IMR-90 (cell line): ENCODE measurements at regions not wholly inside any gene's neighbourhood (a gene's known extent, or its start where the extent isn't known, plus 50 kb on each side); places are given as distances from the start of the nearest gene placed in this dataset.

Source experiments
- ATAC-seq: fragments of 200-7000 bp; cut with Tn5 transposase; 2 replicates; pipeline ENCODE4 v1.9.1; 2020; ENCODE audit warnings: low read depth, mild to moderate bottlenecking, moderate library complexity
- BruUV-seq: library from RNA; stranded (reverse); fragments of 400-500 nt; replicated peaks from 2 replicates; lab custom pipeline; 2021; lab: Mats Ljungman, UMichigan
- CTCF ChIA-PET: fragments of 300-600 bp; formaldehyde crosslinking; extraction: SDS; loops from one replicate; lab custom pipeline; 2021; ENCODE audit warnings: antibody characterized with exemption; lab: Yijun Ruan, JAX
- POLR2A ChIA-PET: fragments of 300-600 bp; sonication (Branson Sonifier 250); formaldehyde crosslinking; loops from one replicate; lab custom pipeline; 2022; ENCODE audit warnings: antibody characterized with exemption; ENCODE audit not compliant: unreplicated experiment; lab: Charles Lee
- DNase-seq: peaks from one replicate; pipeline ENCODE4 v3.0.0; 2013
- H2AFZ ChIP-seq: replicated peaks from 2 replicates; pipeline ENCODE3; 2013; ENCODE audit warnings: low read length, mild to moderate bottlenecking; ENCODE audit not compliant: poor library complexity
- H2AK5ac ChIP-seq: 2 replicates; pipeline ENCODE4 v1.6.1; 2013; ENCODE audit warnings: low read depth, low read length, inconsistent platforms
- H2AK9ac ChIP-seq: replicated peaks from 2 replicates; pipeline ENCODE3; 2013; ENCODE audit warnings: mild to moderate bottlenecking, low read depth, low read length, moderate library complexity; ENCODE audit not compliant: poor library complexity
- H2BK120ac ChIP-seq: 2 replicates; pipeline ENCODE4 v1.6.1; 2013; ENCODE audit warnings: low read depth, low read length, inconsistent platforms
- H2BK15ac ChIP-seq: 3 replicates; pipeline ENCODE4 v1.6.1; 2013; ENCODE audit warnings: low read depth, low read length, inconsistent platforms
- H2BK20ac ChIP-seq: 2 replicates; pipeline ENCODE4 v1.6.1; 2013; ENCODE audit warnings: low read depth, mild to moderate bottlenecking, inconsistent platforms, low read length, moderate library complexity
- H2BK5ac ChIP-seq: 2 replicates; pipeline ENCODE4 v1.6.1; 2013; ENCODE audit warnings: mild to moderate bottlenecking, low read depth, low read length, inconsistent platforms; ENCODE audit not compliant: poor library complexity, severe bottlenecking
- H3K14ac ChIP-seq: replicated peaks from 2 replicates; pipeline ENCODE4 v1.6.1; 2013; ENCODE audit warnings: low read depth, low read length, inconsistent platforms
- H3K18ac ChIP-seq: 2 replicates; pipeline ENCODE4 v1.6.1; 2013; ENCODE audit warnings: low read depth, low read length, control low read depth
- H3K23ac ChIP-seq: 2 replicates; pipeline ENCODE4 v1.6.1; 2013; ENCODE audit warnings: low read depth, low read length, inconsistent platforms
- H3K27ac ChIP-seq: 2 replicates; pipeline ENCODE4 v1.5.1; 2013; ENCODE audit warnings: mild to moderate bottlenecking, control low read depth, low read length; ENCODE audit not compliant: insufficient read depth
- H3K27me3 ChIP-seq: 2 replicates; pipeline ENCODE4 v1.6.1; 2013; ENCODE audit warnings: low read length; ENCODE audit not compliant: control insufficient read depth, insufficient read depth
- H3K36me3 ChIP-seq: 2 replicates; pipeline ENCODE4 v1.6.1; 2013; ENCODE audit warnings: low read length, mixed read lengths; ENCODE audit not compliant: control insufficient read depth, insufficient read depth
- H3K4ac ChIP-seq: 2 replicates; pipeline ENCODE4 v1.6.1; 2013; ENCODE audit warnings: low read depth, low read length, inconsistent platforms
- H3K4me1 ChIP-seq: 2 replicates; pipeline ENCODE4 v1.6.1; 2013; ENCODE audit warnings: low read length, mixed read lengths; ENCODE audit not compliant: control insufficient read depth, insufficient read depth
- H3K4me2 ChIP-seq: 2 replicates; pipeline ENCODE4 v1.6.1; 2013; ENCODE audit warnings: low read depth, mild to moderate bottlenecking, control low read depth, low read length, moderate library complexity
- H3K4me3 ChIP-seq: 2 replicates; pipeline ENCODE4 v1.5.1; 2013; ENCODE audit warnings: low read depth, mild to moderate bottlenecking, control low read depth, low read length, moderate library complexity; ENCODE audit not compliant: insufficient read depth
- H3K56ac ChIP-seq: 2 replicates; pipeline ENCODE4 v1.6.1; 2013; ENCODE audit warnings: low read length, inconsistent platforms; ENCODE audit not compliant: insufficient read depth; ENCODE audit errors: extremely low read depth
- H3K79me1 ChIP-seq, 2 experiments: 2 replicates each; pipeline ENCODE4 v1.6.1; 2013; ENCODE audit warnings: low read length in 2 of 2, inconsistent platforms in 1 of 2, low read depth in 1 of 2
- H3K9ac ChIP-seq: 2 replicates; pipeline ENCODE4 v1.6.1; 2013; ENCODE audit warnings: low read depth, low read length, control low read depth
- H3K9me1 ChIP-seq: 2 replicates; pipeline ENCODE4 v1.6.1; 2013; ENCODE audit warnings: low read length, inconsistent platforms; ENCODE audit not compliant: insufficient read depth
- H3K9me3 ChIP-seq: 2 replicates; pipeline ENCODE4 v1.6.1; 2013; ENCODE audit warnings: low read length; ENCODE audit not compliant: control insufficient read depth, insufficient read depth
- H4K20me1 ChIP-seq: 2 replicates; pipeline ENCODE4 v1.6.1; 2013; ENCODE audit warnings: low read length, inconsistent platforms; ENCODE audit not compliant: insufficient read depth
- H4K5ac ChIP-seq: 2 replicates; pipeline ENCODE4 v1.6.1; 2013; ENCODE audit warnings: mild to moderate bottlenecking, low read depth, low read length, control low read depth
- H4K8ac ChIP-seq, 2 experiments: 2 replicates each; pipeline ENCODE4 v1.6.1; 2013; ENCODE audit warnings: low read depth in 2 of 2, low read length in 2 of 2, control low read depth in 1 of 2, inconsistent platforms in 1 of 2
- H4K91ac ChIP-seq: 2 replicates; pipeline ENCODE4 v1.6.1; 2013; ENCODE audit warnings: low read depth, low read length, inconsistent platforms; ENCODE audit not compliant: insufficient read depth
- BHLHE40 ChIP-seq: fragments of 150-350 bp; IDR thresholded peaks from 2 replicates; pipeline ENCODE4 v1.6.1; 2016; ENCODE audit warnings: mild to moderate bottlenecking, low read depth, low read length
- CEBPB ChIP-seq: IDR thresholded peaks from 2 replicates; pipeline ENCODE4 v1.6.1; 2012; ENCODE audit warnings: low read depth, low read length, improper control_type of control experiment
- CHD1 ChIP-seq: IDR thresholded peaks from 2 replicates; pipeline ENCODE4 v1.6.1; 2012; ENCODE audit warnings: low read depth, low read length, improper control_type of control experiment
- CTCF ChIP-seq: conservative IDR thresholded peaks from 2 replicates; pipeline ENCODE4 v1.5.1; 2012; ENCODE audit warnings: mild to moderate bottlenecking, low read depth, low read length, improper control_type of control experiment
- FOS ChIP-seq: fragments of 150-350 bp; IDR thresholded peaks from 2 replicates; pipeline ENCODE4 v1.6.1; 2016; ENCODE audit warnings: low read depth, low read length
- MAFK ChIP-seq: IDR thresholded peaks from 2 replicates; pipeline ENCODE4 v1.6.1; 2012; ENCODE audit warnings: low read depth, low read length, improper control_type of control experiment
- MAZ ChIP-seq: IDR thresholded peaks from 2 replicates; pipeline ENCODE4 v1.6.1; 2012; ENCODE audit warnings: low read depth, mild to moderate bottlenecking, low read length, improper control_type of control experiment, moderate library complexity, borderline replicate concordance
- MXI1 ChIP-seq: IDR thresholded peaks from 2 replicates; pipeline ENCODE4 v1.6.1; 2012; ENCODE audit warnings: low read depth, mild to moderate bottlenecking, low read length, moderate library complexity, borderline replicate concordance
- NFE2L2 ChIP-seq: fragments of 150-350 bp; IDR thresholded peaks from 2 replicates; pipeline ENCODE4 v1.6.1; 2016; ENCODE audit warnings: low read depth, mild to moderate bottlenecking, low read length
- POLR2A ChIP-seq: IDR thresholded peaks from 2 replicates; pipeline ENCODE4 v1.6.1; 2012; ENCODE audit warnings: mild to moderate bottlenecking, low read depth, low read length
- RAD21 ChIP-seq: IDR thresholded peaks from 2 replicates; pipeline ENCODE4 v1.6.1; 2012; ENCODE audit warnings: low read length, improper control_type of control experiment
- RCOR1 ChIP-seq: IDR thresholded peaks from 2 replicates; pipeline ENCODE4 v1.6.1; 2012; ENCODE audit warnings: mild to moderate bottlenecking, low read length, improper control_type of control experiment; ENCODE audit not compliant: insufficient replicate concordance
- RFX5 ChIP-seq: IDR thresholded peaks from 2 replicates; pipeline ENCODE4 v1.8.0; 2012; ENCODE audit warnings: low read depth, mild to moderate bottlenecking, low read length, moderate library complexity
- SMC3 ChIP-seq: fragments of 150-350 bp; IDR thresholded peaks from 2 replicates; pipeline ENCODE4 v1.6.1; 2016; ENCODE audit warnings: low read depth, mild to moderate bottlenecking, antibody characterized with exemption, low read length, moderate library complexity
- USF2 ChIP-seq: fragments of 150-350 bp; IDR thresholded peaks from 2 replicates; pipeline ENCODE4 v1.6.1; 2017; ENCODE audit warnings: mild to moderate bottlenecking, antibody characterized with exemption, low read length, low read depth
- WGBS, 2 experiments: methylation state at CpG; one replicate each; pipeline versions ENCODE4 v1.1.5 to v1.1.7; 2013; ENCODE audit warnings: missing lambda C conversion rate in 2 of 2; ENCODE audit not compliant: insufficient read length in 1 of 2; ENCODE audit errors: extremely low coverage in 2 of 2; 5-methylcytosine and 5-hydroxymethylcytosine counted together
- dilution Hi-C: fragments of 300-500 bp; cut with HindIII; formaldehyde crosslinking; loops from one replicate; pipeline ENCODE4 v1.14.3; 2018; ENCODE audit warnings: low sequenced_read_pairs; ENCODE audit not compliant: unreplicated experiment
- in situ Hi-C: fragments of 300-500 bp; cut with MboI; formaldehyde crosslinking; loops from 3 replicates; pipeline ENCODE4 v1.14.3; 2019; ENCODE audit warnings: low sequenced_read_pairs, inconsistent platforms, mixed read lengths
- intact Hi-C: fragments of 100-400 bp; cut with micrococcal nuclease; formaldehyde crosslinking; loops from 2 replicates; pipeline ENCODE4 v1.10.0; 2022
- TF ChIP-seq, protein P1 (sequence below): fragments of 150-350 bp; IDR thresholded peaks from 2 replicates; pipeline ENCODE4 v1.6.1; 2016; ENCODE audit warnings: low read depth, mild to moderate bottlenecking, low read length, moderate library complexity, borderline replicate concordance

DNA sequence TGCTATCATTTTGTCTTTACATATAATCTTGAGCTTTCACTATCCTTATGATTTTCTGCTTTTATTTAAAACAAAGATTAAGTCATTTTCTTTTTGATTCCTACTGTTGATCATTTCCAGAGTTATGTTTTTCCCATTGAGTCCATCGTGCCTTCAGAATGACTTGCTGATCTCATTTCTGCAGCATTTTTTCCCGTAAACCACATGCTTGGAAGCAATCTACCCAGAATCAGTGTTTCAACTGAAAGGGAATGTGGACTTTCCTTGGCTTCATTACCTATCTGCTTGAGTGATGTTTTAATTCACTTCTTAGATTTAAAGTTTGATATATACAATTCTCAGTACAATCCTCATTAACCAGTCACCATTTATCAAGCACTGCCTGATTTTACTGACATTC, 192.4 kb upstream of the FSTL5 start:
- no peaks in the 10 kb centered on the region for H3K79me1 ChIP-seq
- no peak overlapping the region for H2AFZ ChIP-seq
- no peaks in the 10 kb centered on the region for H4K20me1 ChIP-seq
- no peak overlapping the region for H4K5ac ChIP-seq
- H3K23ac ChIP-seq: no peak overlapping the region
- DNase-seq: no peak
- H3K14ac ChIP-seq: no peak overlapping the region
- H4K8ac ChIP-seq: no peak overlapping the region
- no peak overlapping the region for H2AK9ac ChIP-seq
- no peak overlapping the region for H4K91ac ChIP-seq
- H3K18ac ChIP-seq: no peak overlapping the region
- ChIA-PET POLR2A (no interaction called here), CTCF (no interaction called here)
- no peak for ATAC-seq
- H3K9me3 ChIP-seq: peaks cover 2% of the 10 kb centered on the region
- no peak overlapping the region for H2AK5ac ChIP-seq
- no peak overlapping the region for H2BK120ac ChIP-seq
- H3K27me3 ChIP-seq: no peaks in the 10 kb centered on the region
- dilution Hi-C loops (no loop called here), intact Hi-C loops (no loop called here), in situ Hi-C loops (no loop called here)
- no peak overlapping the region for H3K56ac ChIP-seq
- no CpG with 5 or more reads among the region's 2 CpGs for WGBS, 2 experiments
- no peak overlapping the region for H3K27ac ChIP-seq
- H3K4ac ChIP-seq: no peak overlapping the region
- H3K4me3 ChIP-seq: no peak overlapping the region
- no peaks in the 10 kb centered on the region for H3K9me1 ChIP-seq
- no peak overlapping the region for H3K4me2 ChIP-seq
- H3K36me3 ChIP-seq: no peaks in the 10 kb centered on the region
- no peak overlapping the region for H2BK15ac ChIP-seq
- TF ChIP-seq FOS (no peak), MXI1 (no peak), SMC3 (no peak), CHD1 (no peak), USF2 (no peak), RAD21 (no peak), CEBPB (no peak), CTCF (no peak), RCOR1 (no peak), MAFK (no peak), RFX5 (no peak), MAZ (no peak), POLR2A (no peak), BHLHE40 (no peak), NFE2L2 (no peak)
- TF ChIP-seq, protein P1, sequence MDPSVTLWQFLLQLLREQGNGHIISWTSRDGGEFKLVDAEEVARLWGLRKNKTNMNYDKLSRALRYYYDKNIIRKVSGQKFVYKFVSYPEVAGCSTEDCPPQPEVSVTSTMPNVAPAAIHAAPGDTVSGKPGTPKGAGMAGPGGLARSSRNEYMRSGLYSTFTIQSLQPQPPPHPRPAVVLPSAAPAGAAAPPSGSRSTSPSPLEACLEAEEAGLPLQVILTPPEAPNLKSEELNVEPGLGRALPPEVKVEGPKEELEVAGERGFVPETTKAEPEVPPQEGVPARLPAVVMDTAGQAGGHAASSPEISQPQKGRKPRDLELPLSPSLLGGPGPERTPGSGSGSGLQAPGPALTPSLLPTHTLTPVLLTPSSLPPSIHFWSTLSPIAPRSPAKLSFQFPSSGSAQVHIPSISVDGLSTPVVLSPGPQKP: no peak
- no TSS peak for BruUV-seq
- no peaks in the 10 kb centered on the region for H3K4me1 ChIP-seq
- H2BK20ac ChIP-seq: no peak overlapping the region
- H2BK5ac ChIP-seq: no peak overlapping the region
- H3K9ac ChIP-seq: no peak overlapping the region
